ENCODE measurements at regions not wholly inside any gene's neighbourhood (a gene's known extent, or its start where the extent isn't known, plus 50 kb on each side); places are given as distances from the start of the nearest gene placed in this dataset.

- CTCF ChIA-PET = no interaction called here
- RAD21 ChIA-PET (ENCODE audit: low non-redundant PET in 1 of 2, low total read pairs in 2 of 2, uncharacterized antibody in 2 of 2, unreplicated experiment in 2 of 2) = no interaction called here
- TF ChIP-seq ZNF274 (IDR thresholded peaks at IDR 0.05; ENCODE audit: low read depth, low read length) (no peak), EGR1 (IDR thresholded peaks at IDR 0.05; ENCODE audit: low read depth) (no peak)
- 0 out of 2 replicates have a peak, but pooled peaks cover 6% of the 10 kb centered on the region for H3K27me3 ChIP-seq (ENCODE audit: insufficient read depth, low read length)
- intact Hi-C loops (cut with micrococcal nuclease) = no loop called here
- POLR2A ChIA-PET = no interaction called here
- H2AFZ ChIP-seq (ENCODE audit: low read depth, low read length, poor library complexity, severe bottlenecking) = no peak overlapping the region
- ATAC-seq = no peak
- DNase-seq (ENCODE audit: low read depth, low spot score) = no peak
- no peaks in the 10 kb centered on the region for H4K20me1 ChIP-seq (ENCODE audit: insufficient read depth)
- no peaks in the 10 kb centered on the region for H3K9me2 ChIP-seq (ENCODE audit: insufficient read depth)
- no peaks in the 10 kb centered on the region for H3K79me2 ChIP-seq (ENCODE audit: insufficient read depth, low read length)
- no peak overlapping the region for H3K4me2 ChIP-seq (ENCODE audit: low read length)
- H3K27ac ChIP-seq (ENCODE audit: low read depth, low read length) = no peak overlapping the region
- H3K4me3 ChIP-seq (replicated peaks in 1 of 2; ENCODE audit: low read depth in 1 of 2, low read length in 2 of 2) = no peak overlapping the region
- H3K9me3 ChIP-seq (ENCODE audit: control insufficient read depth in 1 of 2, insufficient read depth in 1 of 2, low read depth in 1 of 2, low read length in 2 of 2) = no peaks in the 10 kb centered on the region
- no peaks in the 10 kb centered on the region for H3K4me1 ChIP-seq (ENCODE audit: control insufficient read depth in 1 of 2, insufficient read depth in 2 of 2, low read length in 2 of 2)
- no peak overlapping the region for H3K9ac ChIP-seq (ENCODE audit: low read length)
- BruUV-seq (replicated peaks) = no TSS peak
- H3K36me3 ChIP-seq (ENCODE audit: control insufficient read depth in 1 of 2, insufficient read depth in 2 of 2, low read length in 2 of 2) = no peaks in the 10 kb centered on the region
These were observed 326.3 kb upstream of the ZNF521 start for GRCh38 chr18:25678221-25678620.

GRCh38 chr18:25675123-25675850 lies 323.3 kb upstream of the ZNF521 start:
- no peaks in the 10 kb centered on the region for H3K9me2 ChIP-seq (ENCODE audit: insufficient read depth)
- no peaks in the 10 kb centered on the region for H3K4me1 ChIP-seq (ENCODE audit: control insufficient read depth in 1 of 2, insufficient read depth in 2 of 2, low read length in 2 of 2)
- TF ChIP-seq EZH2 (IDR thresholded peaks at IDR 0.05) (no peak), ELF1 (IDR thresholded peaks at IDR 0.05; ENCODE audit: borderline replicate concordance, low read depth) (no peak), EGR1 (IDR thresholded peaks at IDR 0.05; ENCODE audit: low read depth) (no peak), TCF7L2 (IDR thresholded peaks at IDR 0.05; ENCODE audit: borderline replicate concordance, extremely low read depth, insufficient read depth, insufficient read length) (no peak), SP1 (IDR thresholded peaks at IDR 0.05; ENCODE audit: low read depth) (no peak), CEBPB (IDR thresholded peaks at IDR 0.05; ENCODE audit: low read depth) (no peak), FOSL1 (IDR thresholded peaks at IDR 0.05; ENCODE audit: low read depth) (no peak)
- TF ChIP-seq, protein P1, sequence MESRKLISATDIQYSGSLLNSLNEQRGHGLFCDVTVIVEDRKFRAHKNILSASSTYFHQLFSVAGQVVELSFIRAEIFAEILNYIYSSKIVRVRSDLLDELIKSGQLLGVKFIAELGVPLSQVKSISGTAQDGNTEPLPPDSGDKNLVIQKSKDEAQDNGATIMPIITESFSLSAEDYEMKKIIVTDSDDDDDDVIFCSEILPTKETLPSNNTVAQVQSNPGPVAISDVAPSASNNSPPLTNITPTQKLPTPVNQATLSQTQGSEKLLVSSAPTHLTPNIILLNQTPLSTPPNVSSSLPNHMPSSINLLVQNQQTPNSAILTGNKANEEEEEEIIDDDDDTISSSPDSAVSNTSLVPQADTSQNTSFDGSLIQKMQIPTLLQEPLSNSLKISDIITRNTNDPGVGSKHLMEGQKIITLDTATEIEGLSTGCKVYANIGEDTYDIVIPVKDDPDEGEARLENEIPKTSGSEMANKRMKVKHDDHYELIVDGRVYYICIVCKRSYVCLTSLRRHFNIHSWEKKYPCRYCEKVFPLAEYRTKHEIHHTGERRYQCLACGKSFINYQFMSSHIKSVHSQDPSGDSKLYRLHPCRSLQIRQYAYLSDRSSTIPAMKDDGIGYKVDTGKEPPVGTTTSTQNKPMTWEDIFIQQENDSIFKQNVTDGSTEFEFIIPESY (IDR thresholded peaks at IDR 0.05; ENCODE audit: extremely low read depth, insufficient replicate concordance, low read length) = no peak
- TF ChIP-seq, protein P2, sequence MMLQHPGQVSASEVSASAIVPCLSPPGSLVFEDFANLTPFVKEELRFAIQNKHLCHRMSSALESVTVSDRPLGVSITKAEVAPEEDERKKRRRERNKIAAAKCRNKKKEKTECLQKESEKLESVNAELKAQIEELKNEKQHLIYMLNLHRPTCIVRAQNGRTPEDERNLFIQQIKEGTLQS (IDR thresholded peaks at IDR 0.05) = no peak
- H2AFZ ChIP-seq (ENCODE audit: low read depth, low read length, poor library complexity, severe bottlenecking) = no peak overlapping the region
- CTCF ChIA-PET = no interaction called here
- intact Hi-C loops (cut with micrococcal nuclease) = no loop called here
- no peaks in the 10 kb centered on the region for H3K79me2 ChIP-seq (ENCODE audit: insufficient read depth, low read length)
- H3K27ac ChIP-seq (ENCODE audit: low read depth, low read length) = no peak overlapping the region
- H3K27me3 ChIP-seq (ENCODE audit: insufficient read depth, low read length) = 0 out of 2 replicates have a peak, but pooled peaks cover 6% of the 10 kb centered on the region
- H4K20me1 ChIP-seq (ENCODE audit: insufficient read depth) = no peaks in the 10 kb centered on the region
- no peak overlapping the region for H3K4me2 ChIP-seq (ENCODE audit: low read length)
- no peak overlapping the region for H3K4me3 ChIP-seq (replicated peaks in 1 of 2; ENCODE audit: low read depth in 1 of 2, low read length in 2 of 2)
- POLR2A ChIA-PET = no interaction called here
- RAD21 ChIA-PET (ENCODE audit: low non-redundant PET in 1 of 2, low total read pairs in 2 of 2, uncharacterized antibody in 2 of 2, unreplicated experiment in 2 of 2) = no interaction called here
- no peak overlapping the region for H3K9ac ChIP-seq (ENCODE audit: low read length)
- H3K36me3 ChIP-seq (ENCODE audit: control insufficient read depth in 1 of 2, insufficient read depth in 2 of 2, low read length in 2 of 2) = no peaks in the 10 kb centered on the region
- ATAC-seq (no peak), DNase-seq (ENCODE audit: low read depth, low spot score) (no peak)
- H3K9me3 ChIP-seq (ENCODE audit: control insufficient read depth in 1 of 2, insufficient read depth in 1 of 2, low read depth in 1 of 2, low read length in 2 of 2) = 0 out of 4 replicates have a peak, but pooled peaks cover 0 to 3% of the 10 kb centered on the region in 2 experiments
- no TSS peak for BruUV-seq (replicated peaks)

Data from HCT116 (cell line).